ENCODE measurements at regions not wholly inside any gene's neighbourhood (a gene's known extent, or its start where the extent isn't known, plus 50 kb on each side); places are given as distances from the start of the nearest gene placed in this dataset.

DNA sequence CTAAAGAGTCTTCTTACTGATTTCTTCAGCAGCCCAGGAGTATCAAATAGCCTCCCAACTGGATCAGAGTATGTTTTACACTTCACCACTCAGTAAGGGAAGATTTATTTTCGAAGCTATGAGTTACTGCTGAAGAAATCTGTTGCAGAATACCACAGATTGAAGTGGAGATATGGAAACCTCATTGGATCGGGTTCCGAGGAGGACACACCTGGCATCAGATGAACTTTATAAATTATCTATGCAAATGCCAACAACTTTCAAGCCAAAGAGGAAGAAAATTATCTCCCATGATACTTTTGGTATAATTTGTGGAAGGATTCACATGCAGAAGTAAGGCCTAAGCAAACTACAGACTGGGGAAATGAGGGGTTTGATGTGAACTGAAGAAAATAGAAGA lies 515.9 kb upstream of the NDST4 start:
- no peak overlapping the region for H3K4me3 ChIP-seq
- intact Hi-C loops (cut with DNase I; ENCODE audit: low total_unique reads) = no loop called here
- H3K27ac ChIP-seq = no peak overlapping the region
- TF ChIP-seq POLR2A (IDR thresholded peaks at IDR 0.05) (no peak), CTCF (IDR thresholded peaks at IDR 0.05) (no peak)
- no peaks in the 10 kb centered on the region for H3K4me1 ChIP-seq
- H3K27me3 ChIP-seq = no peaks in the 10 kb centered on the region
- DNase-seq = no peak
- H3K9me3 ChIP-seq = no peaks in the 10 kb centered on the region
- no peaks in the 10 kb centered on the region for H3K36me3 ChIP-seq

DNA sequence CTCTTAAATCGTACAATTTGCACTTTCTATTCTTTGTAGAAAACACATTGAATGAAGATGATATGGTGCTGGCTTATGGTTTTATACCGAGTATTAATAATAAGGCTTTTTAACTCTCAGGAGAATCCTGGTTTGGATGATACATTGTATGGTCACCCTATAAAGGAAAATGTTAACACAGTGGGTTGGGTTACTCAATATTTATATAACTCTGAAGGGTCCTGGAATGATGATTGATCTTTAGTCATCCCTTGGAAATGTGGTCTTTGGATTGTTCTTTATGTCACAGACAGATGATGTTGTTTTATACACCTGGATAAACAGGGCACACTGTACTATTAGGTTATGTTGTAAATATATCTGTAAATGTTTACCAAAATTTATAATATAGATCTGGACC lies 496.2 kb upstream of the NDST4 start:
- no peaks in the 10 kb centered on the region for H3K9me3 ChIP-seq
- DNase-seq = no peak
- H3K27me3 ChIP-seq = no peaks in the 10 kb centered on the region
- TF ChIP-seq POLR2A (IDR thresholded peaks at IDR 0.05) = no peak
- TF ChIP-seq CTCF (IDR thresholded peaks at IDR 0.05) = no peak
- no peaks in the 10 kb centered on the region for H3K4me1 ChIP-seq
- no peak overlapping the region for H3K27ac ChIP-seq
- intact Hi-C loops (cut with DNase I; ENCODE audit: low total_unique reads) = no loop called here
- no peak overlapping the region for H3K4me3 ChIP-seq
- no peaks in the 10 kb centered on the region for H3K36me3 ChIP-seq

- Histone ChIP-seq H3K4me1 (no peaks in the 10 kb centered on the region), H3K27ac (no peak overlapping the region), H3K9me3 (no peaks in the 10 kb centered on the region), H3K27me3 (no peaks in the 10 kb centered on the region), H3K4me3 (no peak overlapping the region), H3K36me3 (no peaks in the 10 kb centered on the region)
- intact Hi-C loops (cut with DNase I; ENCODE audit: low total_unique reads) = no loop called here
- DNase-seq = no peak
- TF ChIP-seq CTCF (IDR thresholded peaks at IDR 0.05) (no peak), POLR2A (IDR thresholded peaks at IDR 0.05) (no peak)
Observed at GRCh38 chr4:115607311-115607710, 493.9 kb upstream of the NDST4 start.

DNA sequence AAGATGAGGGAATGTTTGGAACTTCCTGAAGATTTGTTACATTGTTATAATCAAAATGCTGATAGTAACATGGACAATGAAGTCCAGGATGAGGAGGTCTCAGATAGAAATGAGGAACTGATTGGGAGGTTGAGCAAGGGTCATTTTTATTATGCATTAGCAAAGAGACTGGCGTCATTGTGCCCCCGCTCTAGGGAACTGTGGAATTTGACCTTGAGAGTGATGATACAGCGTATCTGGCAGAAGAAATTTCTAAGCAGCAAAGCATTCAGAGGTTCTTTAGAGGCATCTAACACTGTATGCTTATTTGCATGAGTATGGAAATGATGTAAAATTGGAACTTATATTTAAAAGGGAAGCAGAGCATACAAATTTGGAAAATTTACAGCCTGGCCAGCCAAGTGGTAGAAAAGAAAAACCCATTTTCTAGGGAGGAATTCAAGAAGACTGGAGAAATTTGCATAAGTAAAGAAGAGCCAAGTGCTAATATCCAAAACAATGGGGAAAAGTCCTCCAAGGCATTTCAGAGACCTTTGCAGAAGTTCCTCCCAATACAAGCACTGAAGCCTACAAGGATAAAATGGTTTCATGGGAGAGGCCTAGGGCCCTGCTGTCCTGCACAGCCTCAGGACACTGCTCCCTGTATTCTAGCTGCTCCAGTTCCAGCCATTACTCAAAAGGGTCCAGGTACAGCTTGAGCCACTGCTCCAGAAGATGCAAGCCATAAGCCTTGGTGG lies 483.0 kb upstream of the NDST4 start:
- no peak overlapping the region for H3K27ac ChIP-seq
- no peak for DNase-seq
- intact Hi-C loops (cut with DNase I; ENCODE audit: low total_unique reads) = no loop called here
- no peak for TF ChIP-seq CTCF (IDR thresholded peaks at IDR 0.05)
- no peak for TF ChIP-seq POLR2A (IDR thresholded peaks at IDR 0.05)
- no peaks in the 10 kb centered on the region for H3K4me1 ChIP-seq
- no peak overlapping the region for H3K4me3 ChIP-seq
- H3K36me3 ChIP-seq = no peaks in the 10 kb centered on the region
- H3K9me3 ChIP-seq = no peaks in the 10 kb centered on the region
- no peaks in the 10 kb centered on the region for H3K27me3 ChIP-seq

- no peaks in the 10 kb centered on the region for H3K27me3 ChIP-seq
- no peak overlapping the region for H3K4me3 ChIP-seq
- no peaks in the 10 kb centered on the region for H3K4me1 ChIP-seq
- no peaks in the 10 kb centered on the region for H3K36me3 ChIP-seq
- intact Hi-C loops (cut with DNase I; ENCODE audit: low total_unique reads) = no loop called here
- H3K9me3 ChIP-seq = no peaks in the 10 kb centered on the region
- TF ChIP-seq CTCF (IDR thresholded peaks at IDR 0.05) = no peak
- no peak for TF ChIP-seq POLR2A (IDR thresholded peaks at IDR 0.05)
- no peak overlapping the region for H3K27ac ChIP-seq
- no peak for DNase-seq
Observed at GRCh38 chr4:115580901-115581300, 467.5 kb upstream of the NDST4 start.
